NCI-H345 treated with DMSO at 0.1 percent for 48 hours (cell line): ENCODE measurements at regions not wholly inside any gene's neighbourhood (a gene's known extent, or its start where the extent isn't known, plus 50 kb on each side); places are given as distances from the start of the nearest gene placed in this dataset.
"Not testable (repeated sequence)": the region's sequence is repeated elsewhere in the genome, so short reads cannot be mapped to it uniquely, and the experiment has no call there.

Source experiments
- DNase-seq: peaks from one replicate; lab custom pipeline; 2025; ENCODE audit not compliant: unreplicated experiment; lab: John Stamatoyannopoulos, UW

DNA sequence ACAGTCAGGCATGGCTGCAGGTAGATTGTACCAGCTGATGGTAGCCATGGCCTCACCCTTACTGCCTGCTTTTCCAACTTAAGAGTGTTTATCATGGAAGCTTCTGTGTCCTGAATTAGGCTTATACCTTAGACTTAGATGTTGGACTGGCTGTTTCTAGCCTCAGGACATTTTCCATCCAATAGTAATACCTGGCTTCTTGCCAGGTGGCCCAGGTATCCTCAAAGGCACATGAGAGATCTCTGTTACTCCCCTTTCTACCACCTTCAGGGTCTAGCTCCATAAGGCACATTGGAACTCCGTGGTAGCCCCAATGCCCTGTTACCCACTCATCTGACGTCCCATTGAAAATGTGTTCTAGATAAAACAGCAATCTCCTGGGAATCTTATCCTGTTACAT is 407.5 kb downstream of the SPRY2 start:
- DNase-seq = no peak

DNA sequence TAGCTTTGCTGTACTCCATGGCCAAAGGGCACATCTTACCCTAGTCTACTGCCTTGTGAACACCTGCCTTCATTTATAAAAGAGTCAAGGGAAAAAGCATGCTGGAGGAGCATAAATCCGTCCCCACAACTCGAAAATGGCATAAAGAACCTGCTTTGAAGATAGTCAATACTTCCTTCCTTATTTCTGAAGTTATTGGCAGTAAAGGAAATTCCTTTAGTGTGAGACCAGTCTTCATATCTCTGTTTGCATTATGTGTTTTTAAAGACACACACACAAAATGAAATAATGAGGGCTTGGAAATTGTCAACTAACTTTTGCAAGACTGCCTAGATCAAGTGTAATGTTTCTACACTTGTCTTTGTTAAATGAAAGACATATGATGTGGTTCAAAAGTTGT is 408.4 kb downstream of the SPRY2 start:
- no peak for DNase-seq

DNA sequence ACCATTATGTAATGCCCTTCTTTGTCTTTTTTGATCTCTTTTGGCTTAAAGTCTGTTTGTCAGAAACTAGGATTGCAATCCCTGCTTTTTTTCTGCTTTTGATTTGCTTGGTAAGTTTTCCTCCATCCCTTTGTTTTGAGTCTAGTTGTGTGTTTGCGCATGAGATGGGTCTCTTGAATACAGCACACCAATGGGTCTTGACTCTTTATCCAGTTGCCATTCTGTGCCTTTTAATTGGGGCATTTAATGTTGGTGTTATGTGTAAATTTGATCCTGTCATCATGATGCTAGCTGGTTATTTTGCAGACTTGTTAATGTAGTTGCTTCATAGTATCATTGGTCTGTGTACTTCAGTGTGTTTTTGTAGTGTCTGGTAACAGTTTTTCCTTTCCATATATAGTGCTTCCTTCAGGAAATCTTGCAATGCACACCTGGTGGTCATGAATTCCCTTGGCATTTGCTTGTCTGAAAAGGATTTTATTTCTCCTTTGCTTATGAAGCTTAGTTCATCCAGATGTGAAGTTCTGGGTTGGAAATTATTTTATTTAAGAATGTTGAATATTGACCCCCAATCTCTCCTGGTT is 416.9 kb downstream of the SPRY2 start:
- not testable (repeated sequence) for DNase-seq

DNA sequence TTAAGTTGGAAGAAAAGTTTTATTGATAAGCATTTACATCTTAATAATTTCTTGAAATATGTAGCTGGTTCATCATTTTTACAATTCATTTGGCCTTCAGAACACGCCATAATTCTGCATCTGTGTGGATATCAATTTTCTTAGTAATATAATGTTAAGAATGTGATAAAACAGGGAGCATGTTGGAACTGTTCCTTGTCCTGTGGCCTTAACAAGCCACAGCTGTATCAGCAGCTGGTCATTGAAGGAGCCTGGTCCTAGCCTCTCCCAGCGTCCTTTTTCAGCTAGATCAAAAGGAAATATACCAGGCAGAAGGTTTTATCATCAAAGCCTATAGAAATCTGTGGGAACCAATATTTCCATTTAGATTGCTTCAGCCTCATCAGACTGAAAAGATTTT is 421.8 kb downstream of the SPRY2 start:
- no peak for DNase-seq

DNA sequence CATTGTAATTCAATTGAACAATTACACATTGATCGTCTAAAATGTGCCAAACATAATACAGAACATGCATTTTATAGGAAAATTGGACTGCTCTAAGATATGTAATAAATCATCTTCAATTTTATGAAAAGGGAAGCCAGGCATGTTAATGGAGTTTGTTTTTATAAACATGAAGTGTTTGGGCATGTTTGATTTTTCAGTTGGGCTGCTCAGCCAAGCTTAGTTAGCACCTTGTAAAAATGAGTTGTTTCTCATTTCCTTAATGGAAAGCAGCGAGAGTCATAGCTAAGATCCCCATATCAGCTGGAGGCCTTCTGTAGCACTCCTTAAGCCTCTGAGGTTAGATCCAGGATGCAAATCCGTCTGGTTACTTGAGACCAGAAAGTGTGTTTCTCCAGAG is 422.3 kb downstream of the SPRY2 start:
- no peak for DNase-seq

DNA sequence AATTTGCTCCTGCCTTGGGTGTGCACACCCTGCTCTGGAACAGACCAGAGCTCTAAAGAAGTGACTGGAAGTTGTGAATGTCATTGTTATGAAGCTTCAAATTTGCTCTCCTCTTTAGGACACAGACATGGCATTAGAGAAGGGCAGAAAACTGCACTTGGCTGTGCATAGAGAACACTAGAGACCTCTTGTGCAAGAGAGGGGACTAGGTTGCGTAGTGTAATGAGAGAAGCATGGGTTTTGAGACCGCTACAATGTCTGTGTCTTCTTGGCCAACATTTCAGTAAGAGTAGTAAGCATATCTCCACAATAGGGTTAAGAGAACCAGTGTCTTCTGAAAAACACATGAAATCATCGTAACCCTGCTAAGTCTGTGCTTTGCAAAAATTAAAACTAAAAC is 423.3 kb downstream of the SPRY2 start:
- no peak for DNase-seq

DNA sequence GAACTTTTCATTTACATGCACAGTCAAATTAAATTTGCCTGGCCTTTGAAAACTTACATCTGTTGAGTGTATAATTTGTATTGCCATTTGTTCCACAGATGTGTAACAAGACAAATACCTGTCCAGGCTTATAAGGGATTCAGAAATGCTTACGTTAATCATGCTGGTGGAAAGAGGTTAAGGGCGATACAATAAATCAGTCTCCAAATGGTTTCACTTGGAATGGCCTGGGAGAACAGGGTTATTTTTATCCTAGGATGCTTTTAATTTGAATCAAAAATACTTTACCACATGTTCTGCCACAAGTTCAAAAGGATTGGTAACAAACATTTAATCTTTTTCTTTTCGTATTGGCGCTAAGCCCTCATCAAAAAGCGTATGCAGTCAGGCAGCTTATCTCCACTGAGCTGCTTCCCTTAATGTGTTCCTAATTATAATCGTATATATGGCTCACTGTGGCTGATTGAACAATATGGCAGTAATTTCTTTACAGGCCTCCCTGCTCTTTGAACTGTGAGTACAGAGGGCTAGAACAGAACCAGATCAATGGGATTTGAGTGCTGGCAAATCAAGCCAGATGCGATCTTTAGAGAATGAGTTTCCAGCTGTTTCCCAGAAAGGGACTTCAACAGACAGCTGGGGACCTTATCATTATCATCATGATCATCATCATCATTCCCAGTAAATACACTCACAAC is 425.7 kb downstream of the SPRY2 start:
- no peak for DNase-seq

DNA sequence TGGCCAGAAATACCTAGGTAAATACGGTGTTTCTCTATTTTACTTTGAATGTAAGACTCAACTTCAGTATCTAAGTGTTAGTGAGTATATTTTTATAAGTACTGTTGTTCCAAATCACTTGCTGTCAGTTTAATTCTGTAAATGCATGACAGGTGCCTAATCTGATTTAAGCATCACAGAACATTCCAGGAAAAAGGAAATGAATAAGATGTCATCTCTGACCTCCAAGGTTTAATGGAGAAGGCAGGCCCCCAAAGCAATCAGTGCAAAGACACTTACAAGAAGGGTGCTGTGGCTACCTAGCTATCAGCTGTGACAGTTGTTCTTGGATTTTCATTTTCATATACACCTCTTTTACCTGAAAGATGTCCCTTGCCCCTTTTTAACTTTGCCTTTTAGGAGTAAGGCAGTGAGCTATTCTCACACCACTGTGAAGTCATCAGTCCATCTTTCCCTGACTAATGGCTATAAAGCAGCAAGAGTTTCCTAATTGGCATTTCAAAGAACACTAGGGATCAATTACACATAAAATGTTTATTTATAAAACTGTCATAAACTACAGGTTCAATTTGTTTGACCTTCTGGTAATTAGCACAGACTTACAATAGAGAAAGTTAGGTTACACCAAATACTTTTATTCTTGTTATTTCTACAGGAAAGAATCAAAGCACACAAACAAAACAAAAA is 427.6 kb downstream of the SPRY2 start:
- DNase-seq = no peak

DNA sequence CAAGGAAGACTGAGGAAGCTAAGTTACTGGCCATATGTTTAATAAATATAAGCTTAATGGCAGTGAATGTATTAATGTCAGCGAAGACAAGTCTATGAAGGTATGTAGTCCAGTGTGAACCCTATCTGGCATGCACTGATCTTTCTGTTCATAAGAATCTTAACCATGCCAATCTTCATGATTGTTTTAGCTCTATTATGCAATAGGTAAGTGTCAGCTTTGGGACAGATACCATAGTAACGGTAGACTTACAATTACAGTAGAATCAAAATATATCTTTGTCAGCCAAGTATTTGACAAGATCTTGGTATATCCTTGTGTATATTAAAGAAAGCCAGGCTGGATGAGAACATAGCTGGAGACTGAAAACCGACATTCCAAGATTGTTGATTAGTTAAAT is 428.5 kb downstream of the SPRY2 start:
- no peak for DNase-seq

DNA sequence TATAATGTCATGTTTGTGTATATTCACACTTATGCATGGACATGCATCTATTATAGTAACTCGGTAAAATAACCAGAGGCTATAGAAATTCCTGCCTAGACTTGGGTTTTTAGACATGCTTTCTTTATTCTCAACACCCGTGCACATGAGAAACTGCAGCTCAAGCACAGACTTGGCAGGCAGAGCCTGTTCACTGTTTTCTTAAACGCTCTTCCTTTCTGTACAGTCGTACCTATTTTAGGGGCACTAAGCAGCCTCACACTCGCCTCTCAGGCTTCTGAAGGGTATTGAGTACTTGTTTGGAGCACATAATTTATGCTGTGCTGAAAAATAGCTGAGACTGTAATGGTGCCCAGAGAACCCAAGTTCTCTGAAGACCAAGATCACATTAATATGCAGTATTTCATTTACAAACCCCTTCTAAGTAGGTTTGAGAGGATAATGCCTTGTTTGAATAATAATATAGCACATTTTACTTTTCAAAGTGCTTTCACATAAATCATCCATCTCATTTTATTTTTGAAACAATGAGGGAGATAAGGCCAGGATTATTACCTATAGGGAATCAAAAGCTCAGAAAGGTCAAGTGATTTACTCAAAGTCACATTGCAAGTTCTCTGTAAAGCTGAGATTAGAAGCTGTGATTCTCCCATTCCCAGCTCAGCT is 429.9 kb downstream of the SPRY2 start:
- no peak for DNase-seq

DNA sequence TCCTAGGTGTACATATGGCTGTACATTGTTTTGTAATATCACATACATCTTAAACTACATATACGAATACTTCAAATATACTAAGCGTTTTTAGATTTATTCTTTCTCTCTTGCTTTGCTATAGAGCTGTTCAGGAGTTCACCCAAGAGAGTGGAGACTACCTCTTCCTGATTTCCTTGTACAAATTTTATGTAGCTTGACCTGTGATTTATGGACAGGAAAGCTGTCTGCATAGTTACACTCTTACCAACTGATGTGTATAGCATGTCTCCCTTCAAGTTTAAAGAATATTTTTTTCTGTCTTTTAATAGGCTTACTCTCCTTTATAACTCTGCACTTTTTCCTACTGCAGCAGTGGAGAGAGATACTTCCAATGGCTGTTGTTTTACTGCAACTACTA is 428.7 kb downstream of the NDFIP2 start:
- no peak for DNase-seq

DNA sequence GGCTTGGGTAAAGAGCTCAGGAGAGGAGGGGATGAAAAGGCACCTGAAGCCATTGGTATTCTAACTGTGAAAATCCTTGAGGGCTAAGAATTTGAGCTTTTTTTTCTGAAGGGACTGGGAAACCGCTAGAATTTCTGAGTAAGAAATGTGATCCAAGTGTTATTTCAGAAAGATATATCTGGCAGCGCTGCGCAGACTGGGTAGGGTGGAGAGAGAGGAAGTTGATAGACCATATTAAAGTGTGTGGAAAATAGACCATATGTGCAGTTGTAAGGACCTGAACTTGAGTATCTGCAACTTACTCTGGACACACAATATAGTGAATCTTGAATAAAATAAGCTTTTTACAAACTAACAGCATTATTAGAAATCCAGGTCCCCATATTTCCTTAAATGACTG is 427.4 kb downstream of the NDFIP2 start:
- DNase-seq = no peak

DNA sequence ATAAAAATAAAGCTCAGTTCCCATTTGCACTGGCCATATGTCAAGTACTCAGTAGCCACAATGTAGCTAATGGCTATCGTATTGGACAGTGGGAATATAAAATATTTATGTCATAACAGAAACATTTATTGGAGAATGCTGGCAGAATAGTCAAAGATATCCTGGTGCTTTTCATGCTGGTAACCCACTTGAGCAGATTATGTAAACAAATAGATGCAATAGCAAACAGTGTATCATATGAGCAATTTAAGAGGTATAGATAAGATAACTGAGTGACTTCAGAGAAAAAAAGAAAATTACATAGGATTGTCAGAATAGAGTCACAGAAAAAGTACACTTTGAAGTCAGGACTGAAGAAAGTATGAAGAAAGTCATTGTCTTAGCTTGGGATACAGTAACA is 426.6 kb downstream of the NDFIP2 start:
- no peak for DNase-seq

DNA sequence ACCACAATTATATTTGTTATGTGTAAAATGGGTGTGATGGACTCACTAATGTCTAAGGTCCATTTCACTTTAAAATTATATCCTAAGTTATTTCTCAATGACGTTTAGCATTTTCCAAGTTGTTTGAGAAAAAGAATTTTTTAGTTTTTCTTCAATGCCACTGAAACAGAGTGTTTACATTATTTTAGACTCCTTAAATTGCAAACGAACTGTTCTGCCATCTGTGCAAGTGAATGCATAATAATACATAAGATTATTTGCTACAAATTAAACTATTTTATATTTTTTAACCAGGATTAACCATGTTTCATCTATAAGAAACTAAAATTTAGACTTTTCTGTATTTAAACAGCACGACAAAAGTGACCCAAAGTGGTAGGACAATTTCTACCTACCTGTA is 425.4 kb downstream of the NDFIP2 start:
- DNase-seq = no peak

DNA sequence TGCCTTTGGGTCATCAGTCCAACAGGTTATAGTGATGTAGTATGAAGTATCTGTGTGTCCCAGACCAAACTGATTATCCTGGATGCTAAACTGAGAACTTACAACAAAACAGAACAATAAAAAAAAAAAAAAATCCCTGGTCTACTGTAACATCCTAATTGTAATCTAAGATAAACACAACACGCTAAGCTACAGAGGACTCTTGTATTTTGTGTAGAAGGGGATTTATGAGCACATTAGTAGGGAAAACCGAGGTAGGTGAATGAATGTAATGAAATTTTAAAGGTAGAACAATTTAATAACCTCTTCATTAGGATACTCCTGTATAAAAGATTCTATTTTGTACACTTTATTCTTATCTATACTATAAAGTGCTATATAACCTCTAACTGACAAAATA is 424.1 kb downstream of the NDFIP2 start:
- no peak for DNase-seq

DNA sequence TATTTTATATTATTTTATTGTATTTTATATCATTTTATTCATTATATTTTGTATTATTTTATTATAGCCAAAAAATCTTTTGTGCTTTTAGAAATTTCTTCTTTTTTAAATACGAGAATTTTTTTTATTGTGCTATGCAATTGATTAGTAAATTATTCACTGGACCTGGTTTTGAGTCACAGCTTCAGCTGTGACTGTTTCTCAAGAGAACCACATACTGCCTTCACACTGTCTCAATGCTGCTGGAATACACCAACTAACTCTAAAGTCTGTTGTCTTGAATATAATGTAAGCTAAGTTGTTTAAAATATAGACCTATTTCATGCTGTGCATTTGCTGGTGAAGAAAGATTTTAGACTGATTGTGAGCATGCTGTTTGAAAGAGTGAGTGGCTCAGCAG is 423.6 kb downstream of the NDFIP2 start:
- no peak for DNase-seq

DNA sequence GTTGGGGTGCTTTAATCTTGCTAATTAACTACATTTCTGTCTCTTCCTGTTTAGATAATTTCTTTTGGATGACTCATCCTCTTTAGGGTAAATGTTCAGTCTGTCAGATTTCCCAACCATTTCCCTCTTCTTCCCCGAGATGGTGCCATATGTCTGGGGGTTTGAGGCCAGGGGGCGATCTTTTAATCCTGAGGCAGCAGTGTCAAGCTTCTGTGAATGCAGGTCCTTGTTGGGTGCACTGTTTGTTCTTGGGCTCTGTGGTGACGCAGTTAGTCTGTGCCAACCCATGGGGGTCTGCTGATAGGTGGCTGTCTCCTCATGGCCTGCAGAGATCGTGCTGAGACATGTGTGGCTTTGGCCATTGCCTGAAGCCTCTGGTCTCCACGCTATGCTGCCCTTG is 420.4 kb downstream of the NDFIP2 start:
- DNase-seq = no peak

DNA sequence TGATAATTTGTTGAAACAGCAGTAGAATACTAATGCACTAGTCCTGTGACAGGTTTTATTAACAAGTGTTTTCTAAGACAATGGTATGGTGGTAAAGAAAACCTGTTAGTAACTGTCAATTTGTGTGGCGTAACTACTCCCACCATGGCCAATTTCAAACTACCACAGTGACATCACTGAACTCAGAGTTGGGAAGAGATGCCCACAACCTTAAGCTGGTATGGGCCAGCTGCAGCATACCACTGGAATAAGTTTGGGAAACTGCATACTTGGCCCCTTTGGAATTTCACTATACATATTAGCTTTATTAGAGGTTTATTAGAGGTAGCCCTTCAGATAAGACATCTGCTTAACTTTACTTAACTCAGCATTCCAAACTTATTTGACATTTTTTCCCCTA is 419.4 kb downstream of the NDFIP2 start:
- no peak for DNase-seq

DNA sequence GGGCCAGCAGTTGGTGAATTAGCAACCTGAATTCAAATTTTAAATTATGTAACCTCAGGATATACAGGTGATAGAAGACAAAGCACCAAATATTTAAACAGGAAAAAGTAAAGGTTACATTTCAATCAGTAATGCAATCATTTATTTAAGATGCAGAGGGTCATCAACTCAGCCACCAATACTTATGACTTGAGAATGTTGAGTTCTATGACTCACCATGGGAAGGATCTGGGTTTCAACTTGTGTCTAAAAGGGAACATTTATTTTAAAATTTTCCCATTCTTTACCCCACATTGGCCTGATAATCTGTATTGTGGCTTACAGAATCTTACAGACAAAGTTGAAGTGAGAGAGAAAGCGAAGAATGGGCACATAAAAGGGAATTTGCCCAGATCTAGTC is 418.0 kb downstream of the NDFIP2 start:
- DNase-seq = no peak

DNA sequence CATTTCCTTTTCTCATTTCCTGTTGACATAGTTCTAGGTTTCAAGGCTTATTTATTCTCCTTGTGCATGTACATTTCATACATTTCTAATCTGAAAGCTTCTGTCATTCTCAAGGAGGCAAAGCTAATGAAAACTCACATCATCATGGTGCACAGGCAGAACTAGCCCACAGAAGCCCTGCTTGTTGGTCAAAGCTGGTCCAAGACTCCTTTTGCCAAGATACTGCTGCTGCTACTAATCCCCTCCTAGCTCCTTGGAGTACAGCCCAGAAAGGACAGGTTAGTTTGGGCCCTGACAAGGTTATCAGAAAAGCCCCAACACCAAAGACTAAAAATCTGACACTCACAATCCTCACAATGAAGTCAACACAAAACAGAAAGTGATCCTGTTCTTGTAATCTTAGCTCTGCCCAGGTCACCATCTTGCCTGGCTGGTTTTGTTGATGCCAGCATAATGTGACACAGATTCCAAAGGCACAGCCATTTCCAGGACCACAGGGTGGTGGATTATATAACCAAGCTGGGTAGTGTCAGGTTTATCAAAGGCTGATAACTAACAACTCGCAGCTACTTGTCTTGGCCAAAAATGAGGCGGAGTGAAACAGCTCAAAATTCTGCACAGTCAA is 417.4 kb downstream of the NDFIP2 start:
- DNase-seq = no peak

DNA sequence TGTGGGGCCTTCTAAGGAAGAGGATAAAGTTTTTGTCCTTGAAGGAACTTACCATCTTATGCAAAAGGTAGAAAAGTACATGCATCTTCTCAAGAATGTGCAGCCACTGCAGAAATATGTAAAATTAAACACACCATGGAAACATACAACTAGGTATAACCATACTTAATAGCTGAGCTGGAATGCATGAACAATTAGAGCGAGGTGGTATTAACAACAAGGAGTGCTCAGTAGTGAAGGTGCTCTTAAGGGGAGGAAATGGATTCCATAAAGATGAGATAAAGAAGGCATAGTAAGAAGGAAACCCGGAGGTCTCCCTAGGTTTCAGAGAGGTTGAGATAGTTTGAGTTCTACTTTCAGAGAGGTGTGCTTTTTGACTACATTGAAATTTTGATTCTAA is 415.9 kb downstream of the NDFIP2 start:
- no peak for DNase-seq

DNA sequence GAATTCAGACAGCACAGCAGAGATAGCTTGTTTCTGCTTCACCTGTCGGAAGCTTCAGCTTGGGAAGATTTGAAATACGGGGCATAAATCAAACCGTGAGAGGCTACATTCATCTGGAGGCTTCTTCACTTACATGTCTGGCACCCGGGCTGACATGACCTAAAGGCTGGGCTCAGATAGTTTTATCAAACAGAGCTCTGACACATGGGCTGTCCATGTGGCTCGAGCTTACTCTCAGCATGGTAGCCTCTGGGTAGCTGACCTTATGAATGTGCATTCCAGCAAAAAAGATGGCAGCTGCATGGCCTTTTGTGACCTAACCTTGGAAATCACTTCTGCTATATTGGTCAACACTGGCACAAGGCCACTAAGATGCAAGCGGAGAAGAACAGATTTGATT is 414.5 kb downstream of the NDFIP2 start:
- no peak for DNase-seq
